Endothelial cell of umbilical vein (primary cell): ENCODE measurements at regions not wholly inside any gene's neighbourhood (a gene's known extent, or its start where the extent isn't known, plus 50 kb on each side); places are given as distances from the start of the nearest gene placed in this dataset.

Source experiments
- BruUV-seq: library from RNA; stranded (reverse); fragments of 400-500 nt; replicated peaks from 2 replicates; lab custom pipeline; 2021; lab: Mats Ljungman, UMichigan
- CTCF ChIA-PET: fragments of 300-600, 350-600 bp; sonication (Branson Sonifier 250); formaldehyde crosslinking; loops from one replicate; lab custom pipeline; 2021; ENCODE audit warnings: antibody characterized with exemption, inconsistent platforms; lab: Charles Lee
- POLR2A ChIA-PET: fragments of 300-600, 350-600 bp; sonication (Branson Sonifier 250); formaldehyde crosslinking; loops from one replicate; lab custom pipeline; 2021; ENCODE audit warnings: antibody characterized with exemption, inconsistent platforms; lab: Charles Lee
- DNase-seq: peaks from one replicate; pipeline ENCODE4 v3.0.0-alpha.2; 2011; ENCODE audit warnings: low read depth, low spot score
- FAIRE-seq: peaks from 2 replicates; lab custom pipeline; 2011; peaks lifted over from hg19 to GRCh38; lab: Jason Lieb, UNC
- H2AFZ ChIP-seq: 2 replicates; pipeline ENCODE4 v1.6.0; 2012; ENCODE audit warnings: low read depth, low read length, control low read depth, inconsistent platforms
- H3K27ac ChIP-seq: 2 replicates; pipeline ENCODE4 v1.5.1; 2011; ENCODE audit warnings: low read depth, mild to moderate bottlenecking, control low read depth, low read length, moderate library complexity; ENCODE audit not compliant: insufficient read depth
- H3K27me3 ChIP-seq, 2 experiments: 2 replicates each; pipeline versions ENCODE4 v1.6.0 to v1.6.1; 2011; ENCODE audit warnings: low read length in 2 of 2, mixed read lengths in 1 of 2; ENCODE audit not compliant: control insufficient read depth in 2 of 2, insufficient read depth in 2 of 2
- H3K36me3 ChIP-seq, 2 experiments: 2 replicates in 1 of 2; 3 replicates in 1 of 2; pipeline ENCODE4 v1.5.1; 2011; ENCODE audit warnings: low read length in 2 of 2, mild to moderate bottlenecking in 1 of 2, moderate library complexity in 1 of 2; ENCODE audit not compliant: control insufficient read depth in 2 of 2, insufficient read depth in 2 of 2; ENCODE audit errors: extremely low read depth in 1 of 2
- H3K4me1 ChIP-seq: 3 replicates; pipeline ENCODE4 v1.5.1; 2011; ENCODE audit warnings: mild to moderate bottlenecking, low read length; ENCODE audit not compliant: control insufficient read depth, insufficient read depth; ENCODE audit errors: extremely low read depth
- H3K4me2 ChIP-seq: 2 replicates; pipeline ENCODE4 v1.6.1; 2011; ENCODE audit warnings: low read length, control low read depth, mixed read lengths; ENCODE audit not compliant: insufficient read depth
- H3K4me3 ChIP-seq, 3 experiments: fragments of 200-600 bp in 1 of 3; sonication (generic), shearing (Covaris generic) in 1 of 3; replicated peaks in 1 of 3; 2 replicates each; pipeline ENCODE4 v1.5.1; 2011 to 2016; ENCODE audit warnings: control low read depth in 3 of 3, low read length in 3 of 3, mild to moderate bottlenecking in 2 of 3, inconsistent platforms in 1 of 3, low read depth in 1 of 3, moderate library complexity in 1 of 3; ENCODE audit not compliant: insufficient read depth in 1 of 3
- H3K79me2 ChIP-seq: 2 replicates; pipeline ENCODE4 v1.6.0; 2012; ENCODE audit warnings: low read length, inconsistent platforms; ENCODE audit not compliant: control insufficient read depth, insufficient read depth
- H3K9ac ChIP-seq: replicated peaks from 2 replicates; pipeline ENCODE3; 2011; ENCODE audit warnings: low read length, control low read depth; ENCODE audit not compliant: insufficient read depth; ENCODE audit errors: extremely low read depth
- H3K9me1 ChIP-seq: replicated peaks from 3 replicates; pipeline ENCODE4 v1.6.0; 2011; ENCODE audit warnings: mild to moderate bottlenecking, low read length; ENCODE audit not compliant: control insufficient read depth, insufficient read depth; ENCODE audit errors: extremely low read depth
- H3K9me3 ChIP-seq: replicated peaks from 2 replicates; pipeline ENCODE4 v1.5.1; 2012; ENCODE audit warnings: low read length, inconsistent platforms; ENCODE audit not compliant: control insufficient read depth, insufficient read depth
- H4K20me1 ChIP-seq: replicated peaks from 2 replicates; pipeline ENCODE3; 2011; ENCODE audit warnings: mild to moderate bottlenecking, low read length; ENCODE audit not compliant: control insufficient read depth, insufficient read depth; ENCODE audit errors: extremely low read depth
- FOS ChIP-seq: IDR thresholded peaks from 2 replicates; pipeline ENCODE4 v1.6.1; 2011; ENCODE audit warnings: mild to moderate bottlenecking, low read length, moderate library complexity, borderline replicate concordance; ENCODE audit not compliant: insufficient read depth
- GATA2 ChIP-seq: IDR thresholded peaks from 2 replicates; pipeline ENCODE4 v1.7.0; 2011; ENCODE audit warnings: low read depth, mild to moderate bottlenecking, moderate library complexity, mixed read lengths, low read length; ENCODE audit not compliant: insufficient read length, insufficient read depth
- JUN ChIP-seq: IDR thresholded peaks from 2 replicates; pipeline ENCODE4 v1.6.1; 2011; ENCODE audit warnings: borderline replicate concordance, low read depth; ENCODE audit not compliant: insufficient read length, insufficient read depth
- MYC ChIP-seq: IDR thresholded peaks from one replicate; pipeline ENCODE4 v1.6.1; 2011; ENCODE audit warnings: mild to moderate bottlenecking, low read depth, low read length
- POLR2AphosphoS5 ChIP-seq: IDR thresholded peaks from 2 replicates; pipeline ENCODE4 v1.6.1; 2012; ENCODE audit warnings: low read depth, mild to moderate bottlenecking, control low read depth, low read length, moderate library complexity; ENCODE audit not compliant: insufficient read depth
- dilution Hi-C: fragments of 300-500 bp; cut with MboI; formaldehyde crosslinking; loops from one replicate; pipeline ENCODE4 v1.15.0; 2019; ENCODE audit warnings: low sequenced_read_pairs; ENCODE audit not compliant: extremely low pct_ligation_motif_present
- intact Hi-C: fragments of 100-400 bp; cut with micrococcal nuclease; formaldehyde crosslinking; loops from one replicate; pipeline ENCODE4 v1.10.0; 2022
- TF ChIP-seq, protein P1 (sequence below), 2 donors: IDR thresholded peaks; 1 replicate in 1 of 2; 2 replicates in 1 of 2; pipeline ENCODE4 v1.5.1; 2011; ENCODE audit warnings: low read length in 2 of 2, mild to moderate bottlenecking in 2 of 2, moderate library complexity in 2 of 2, control low read depth in 1 of 2, inconsistent platforms in 1 of 2, low read depth in 1 of 2; ENCODE audit not compliant: insufficient read depth in 1 of 2; ENCODE audit errors: extremely low read depth in 1 of 2

DNA sequence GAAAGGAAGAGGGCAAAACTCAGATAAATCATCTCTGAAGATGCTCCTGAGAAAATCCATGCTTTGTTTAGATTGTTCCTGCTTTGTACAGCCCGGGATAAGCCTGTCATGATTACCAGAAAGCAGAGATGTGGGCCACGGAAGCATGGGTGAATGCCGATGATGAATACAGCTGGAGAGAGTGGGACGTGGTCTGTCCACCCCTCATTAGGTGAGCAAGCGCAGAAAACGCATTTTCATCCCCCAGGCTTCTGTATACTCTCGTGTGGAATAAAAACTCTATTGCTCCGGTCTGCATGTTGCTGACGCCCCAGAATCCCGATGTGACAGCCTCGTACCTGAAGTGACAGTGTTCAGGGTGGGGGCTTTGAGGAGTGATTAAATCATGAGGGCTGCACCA lies 52.0 kb upstream of the SALL3 start:
- Histone ChIP-seq H3K4me1 (no peaks in the 10 kb centered on the region), H3K36me3 (no peaks in the 10 kb centered on the region), H3K27ac (no peak overlapping the region), H3K4me3 (no peak overlapping the region), H3K4me2 (no peak overlapping the region), H3K9me3 (no peaks in the 10 kb centered on the region), H3K27me3 (no peaks in the 10 kb centered on the region), H3K9me1 (no peaks in the 10 kb centered on the region), H4K20me1 (no peaks in the 10 kb centered on the region), H2AFZ (no peak overlapping the region), H3K79me2 (no peaks in the 10 kb centered on the region), H3K9ac (no peak overlapping the region)
- dilution Hi-C loops (no loop called here), intact Hi-C loops (no loop called here)
- FAIRE-seq (no peak), DNase-seq (no peak)
- POLR2A ChIA-PET, result no interaction called here
- CTCF ChIA-PET, result no interaction called here
- TF ChIP-seq GATA2 (no peak), FOS (no peak), POLR2AphosphoS5 (no peak), JUN (no peak)
- TF ChIP-seq, protein P1, sequence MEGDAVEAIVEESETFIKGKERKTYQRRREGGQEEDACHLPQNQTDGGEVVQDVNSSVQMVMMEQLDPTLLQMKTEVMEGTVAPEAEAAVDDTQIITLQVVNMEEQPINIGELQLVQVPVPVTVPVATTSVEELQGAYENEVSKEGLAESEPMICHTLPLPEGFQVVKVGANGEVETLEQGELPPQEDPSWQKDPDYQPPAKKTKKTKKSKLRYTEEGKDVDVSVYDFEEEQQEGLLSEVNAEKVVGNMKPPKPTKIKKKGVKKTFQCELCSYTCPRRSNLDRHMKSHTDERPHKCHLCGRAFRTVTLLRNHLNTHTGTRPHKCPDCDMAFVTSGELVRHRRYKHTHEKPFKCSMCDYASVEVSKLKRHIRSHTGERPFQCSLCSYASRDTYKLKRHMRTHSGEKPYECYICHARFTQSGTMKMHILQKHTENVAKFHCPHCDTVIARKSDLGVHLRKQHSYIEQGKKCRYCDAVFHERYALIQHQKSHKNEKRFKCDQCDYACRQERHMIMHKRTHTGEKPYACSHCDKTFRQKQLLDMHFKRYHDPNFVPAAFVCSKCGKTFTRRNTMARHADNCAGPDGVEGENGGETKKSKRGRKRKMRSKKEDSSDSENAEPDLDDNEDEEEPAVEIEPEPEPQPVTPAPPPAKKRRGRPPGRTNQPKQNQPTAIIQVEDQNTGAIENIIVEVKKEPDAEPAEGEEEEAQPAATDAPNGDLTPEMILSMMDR (IDR thresholded peaks at IDR 0.05; ENCODE audit: extremely low read depth in 1 of 2, insufficient read depth in 1 of 2, low read depth in 1 of 2, low read length in 2 of 2), result no peak
- BruUV-seq, result no TSS peak

DNA sequence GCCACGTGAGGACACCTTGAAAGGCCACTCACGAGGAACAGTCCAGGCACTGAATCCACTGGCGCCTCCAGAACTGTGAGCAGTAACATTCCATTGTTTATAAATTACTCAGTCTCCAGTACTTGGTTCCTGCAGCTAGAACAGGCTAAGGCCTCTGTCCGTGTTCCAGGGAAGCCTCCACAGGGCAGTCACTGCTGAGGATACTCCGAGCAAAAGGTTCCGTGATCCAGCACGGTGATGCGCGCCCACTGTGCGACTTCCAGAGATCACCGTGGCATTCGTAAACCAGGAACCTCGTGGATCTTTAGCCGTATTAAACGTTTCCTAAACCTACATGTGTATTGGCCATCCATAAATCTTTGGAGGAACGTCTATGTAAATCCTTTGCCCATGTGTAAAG lies 51.5 kb upstream of the SALL3 start:
- H3K4me3 ChIP-seq, result no peak overlapping the region
- H3K9me1 ChIP-seq, result no peaks in the 10 kb centered on the region
- H3K36me3 ChIP-seq, result no peaks in the 10 kb centered on the region
- TF ChIP-seq MYC, result no peak
- no peak for TF ChIP-seq FOS
- ChIA-PET CTCF (no interaction called here), POLR2A (no interaction called here)
- H3K4me1 ChIP-seq, result no peaks in the 10 kb centered on the region
- DNase-seq (no peak), FAIRE-seq (no peak)
- no peak overlapping the region for H3K4me2 ChIP-seq
- H3K27ac ChIP-seq, result no peak overlapping the region
- dilution Hi-C loops, result no loop called here
- H3K9ac ChIP-seq, result no peak overlapping the region
- no TSS peak for BruUV-seq
- no peaks in the 10 kb centered on the region for H3K9me3 ChIP-seq
- H3K79me2 ChIP-seq, result no peaks in the 10 kb centered on the region
- H2AFZ ChIP-seq, result no peak overlapping the region
- intact Hi-C loops, result no loop called here
- no peaks in the 10 kb centered on the region for H4K20me1 ChIP-seq
- no peaks in the 10 kb centered on the region for H3K27me3 ChIP-seq
